ENCODE measurements at regions not wholly inside any gene's neighbourhood (a gene's known extent, or its start where the extent isn't known, plus 50 kb on each side); places are given as distances from the start of the nearest gene placed in this dataset.

DNA sequence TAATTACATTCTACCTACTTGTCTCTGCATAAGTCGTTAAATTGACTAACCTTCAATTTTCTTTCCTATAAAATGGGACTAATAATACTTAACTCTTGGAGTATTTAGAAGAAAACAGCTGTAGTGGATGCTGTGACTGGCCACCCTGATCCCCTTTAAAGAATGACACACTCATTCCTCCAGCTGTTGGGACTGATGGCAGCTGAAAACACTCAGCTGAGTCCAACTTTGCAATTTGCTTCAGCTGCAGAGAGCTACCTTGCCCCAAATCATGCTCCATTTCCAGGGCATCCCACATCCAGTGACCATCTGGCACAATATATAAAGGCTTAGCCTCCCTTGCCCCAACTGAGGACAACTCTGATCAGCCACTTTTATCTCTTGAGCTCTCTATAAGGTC, 89.1 kb downstream of the MID1IP1 start:
- no peak for DNase-seq

DNA sequence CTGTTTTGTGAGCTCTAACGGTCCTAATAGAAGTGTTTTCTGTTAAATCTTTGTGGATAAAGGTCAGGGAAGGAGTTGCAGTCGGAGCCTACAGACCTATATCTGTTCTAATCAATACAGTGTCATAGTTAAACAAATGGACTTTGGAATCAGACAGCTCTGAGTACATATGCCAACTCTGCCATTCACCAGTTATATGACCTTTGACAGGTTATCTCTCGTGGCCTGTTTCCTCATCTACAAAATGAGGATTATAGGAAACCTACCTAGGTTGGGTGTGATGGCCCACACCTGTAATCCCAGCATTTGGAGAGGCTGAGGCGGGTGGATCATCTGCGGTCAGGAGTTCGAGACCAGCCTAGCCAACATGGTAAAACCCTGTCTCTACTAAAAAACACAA, 89.7 kb downstream of the MID1IP1 start:
- DNase-seq, result no peak

DNA sequence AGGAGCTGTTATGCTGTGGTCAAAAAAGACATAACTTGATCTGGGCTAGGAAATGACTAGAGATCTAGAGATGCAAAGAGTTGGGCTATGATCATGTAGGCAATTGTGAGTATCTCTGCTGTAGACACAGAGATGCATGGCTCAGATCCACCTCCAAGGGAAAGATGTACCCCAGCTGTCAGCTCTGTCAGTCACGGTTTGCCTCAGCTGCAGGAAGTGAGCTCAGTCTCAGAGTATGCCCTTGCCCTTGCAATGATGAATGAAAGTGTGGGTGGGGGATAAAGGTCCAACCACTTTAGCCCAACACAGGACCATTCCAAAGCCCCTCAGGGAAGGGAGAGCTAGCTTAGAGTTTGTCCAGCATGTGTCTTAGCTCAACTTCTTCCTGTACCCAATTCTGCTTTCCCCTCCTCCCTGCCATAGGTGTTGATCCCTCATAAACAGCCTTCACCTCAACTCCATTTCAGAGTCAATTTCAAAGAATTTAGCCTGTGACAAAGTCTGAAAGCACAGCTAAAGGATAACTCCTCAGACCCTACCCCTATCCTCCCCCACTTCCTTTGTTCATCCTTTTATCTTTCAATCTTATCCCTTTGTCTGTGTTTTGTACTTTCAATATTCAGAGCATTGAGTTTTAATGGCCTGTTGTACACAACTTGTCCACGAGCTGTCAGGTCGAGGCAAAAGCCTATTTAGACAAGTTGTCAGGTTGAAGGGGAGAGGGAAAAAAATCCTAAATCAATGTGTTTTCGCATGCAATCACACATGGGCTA, 90.6 kb downstream of the MID1IP1 start:
- no peak for DNase-seq

DNA sequence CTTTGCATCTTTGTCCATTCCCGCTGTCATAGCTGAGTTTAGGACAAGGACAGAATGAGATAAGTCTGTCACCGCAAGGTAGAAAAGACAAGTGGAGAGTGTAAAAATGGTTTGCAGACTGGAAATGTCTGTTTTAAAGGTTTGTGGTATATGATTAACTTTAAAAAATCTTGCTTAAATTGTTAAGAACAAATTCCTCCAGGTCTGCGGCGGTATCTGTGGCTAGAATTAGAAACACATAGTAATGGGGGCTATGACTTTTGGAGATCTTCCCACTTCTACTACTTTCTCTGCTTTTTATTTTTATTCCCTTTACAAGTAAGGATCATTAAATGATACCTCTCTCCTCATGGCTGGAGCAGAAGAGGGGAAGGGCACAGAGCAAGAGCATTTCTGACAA, 92.2 kb downstream of the MID1IP1 start:
- no peak for DNase-seq

DNA sequence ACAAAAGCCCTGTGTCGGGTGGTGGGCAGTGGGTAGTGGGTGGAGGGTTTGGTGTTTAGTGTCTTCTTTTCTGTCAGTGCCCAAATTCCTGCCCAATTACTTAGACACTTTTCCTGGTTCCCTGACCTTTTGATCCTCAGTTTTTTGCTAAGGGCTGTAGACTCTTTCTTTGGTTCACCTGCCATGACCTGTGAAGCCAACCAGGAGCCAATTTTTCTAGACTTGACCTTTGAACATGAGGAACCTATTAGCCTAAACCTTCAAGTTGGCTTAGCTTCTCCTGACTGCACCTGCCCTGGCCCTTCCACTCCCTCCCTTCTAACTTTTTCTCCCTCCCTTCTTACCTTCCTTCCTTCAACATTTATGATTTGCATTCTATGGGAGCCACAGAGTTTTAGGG, 94.5 kb downstream of the MID1IP1 start:
- DNase-seq, result no peak

DNA sequence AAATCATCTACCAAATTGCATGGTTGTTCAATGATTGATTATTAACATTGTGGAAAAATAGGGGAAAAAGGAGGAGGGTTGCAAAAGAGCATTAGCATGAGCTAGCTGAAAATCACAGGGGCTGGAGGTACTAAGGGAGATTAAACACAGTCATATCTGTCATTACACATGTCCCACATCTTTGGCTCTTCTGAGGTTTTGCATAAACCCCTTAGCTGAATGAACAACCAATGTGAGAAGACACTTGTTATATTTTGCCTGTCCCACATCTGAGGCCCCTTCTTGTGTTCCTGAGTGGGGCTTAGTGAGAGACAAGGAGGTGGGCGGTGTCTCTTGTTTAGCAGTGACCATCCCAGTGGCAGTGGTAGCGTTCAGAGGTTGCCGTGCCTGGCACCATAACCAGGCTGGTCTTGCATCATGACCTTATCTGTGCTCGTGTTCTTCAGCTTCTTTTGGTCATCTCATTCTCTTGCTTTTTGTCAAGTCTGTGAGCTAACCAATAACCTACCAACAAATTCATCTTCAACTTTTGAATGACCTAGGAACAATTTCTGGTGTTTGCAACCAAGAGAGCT, 95.6 kb downstream of the MID1IP1 start:
- no peak for DNase-seq

DNA sequence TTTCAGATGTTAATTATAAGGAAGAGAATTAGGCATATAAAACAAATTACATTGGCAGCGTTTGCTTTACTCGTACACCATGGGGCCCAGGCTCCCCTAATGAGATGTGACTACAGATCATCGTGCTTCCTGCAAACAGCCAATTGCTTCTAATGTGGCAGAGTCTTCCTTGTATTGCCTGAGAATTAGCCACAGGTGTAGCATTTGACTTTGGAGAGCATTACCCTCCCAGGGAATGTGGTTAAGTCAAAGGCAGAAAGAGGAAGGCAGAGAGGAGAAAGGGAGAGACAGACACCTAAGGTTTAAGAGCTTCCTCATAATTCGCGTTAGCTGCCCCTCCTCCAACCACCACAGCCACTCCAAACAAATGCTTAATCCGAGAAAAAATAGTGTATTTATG, 97.0 kb downstream of the MID1IP1 start:
- DNase-seq, result no peak

DNA sequence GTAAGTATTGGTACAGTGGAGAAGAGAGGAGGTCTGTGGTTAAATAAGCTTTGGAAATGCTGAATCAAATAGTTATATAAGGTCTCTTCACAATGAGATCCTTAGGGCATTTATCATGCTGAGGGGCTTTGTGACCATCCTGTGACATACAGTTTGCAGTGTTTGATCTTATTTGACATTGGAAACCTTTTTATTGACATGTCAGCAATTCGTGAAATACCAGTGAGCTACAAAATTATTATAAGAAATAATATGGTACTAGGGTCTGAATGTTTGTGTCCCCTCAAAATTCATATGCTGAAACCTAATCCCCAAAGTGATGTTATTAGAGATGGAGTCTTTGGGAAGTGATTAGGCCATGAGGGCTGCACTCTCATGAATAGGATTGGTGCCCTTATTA, 98.4 kb downstream of the MID1IP1 start:
- no peak for DNase-seq

DNA sequence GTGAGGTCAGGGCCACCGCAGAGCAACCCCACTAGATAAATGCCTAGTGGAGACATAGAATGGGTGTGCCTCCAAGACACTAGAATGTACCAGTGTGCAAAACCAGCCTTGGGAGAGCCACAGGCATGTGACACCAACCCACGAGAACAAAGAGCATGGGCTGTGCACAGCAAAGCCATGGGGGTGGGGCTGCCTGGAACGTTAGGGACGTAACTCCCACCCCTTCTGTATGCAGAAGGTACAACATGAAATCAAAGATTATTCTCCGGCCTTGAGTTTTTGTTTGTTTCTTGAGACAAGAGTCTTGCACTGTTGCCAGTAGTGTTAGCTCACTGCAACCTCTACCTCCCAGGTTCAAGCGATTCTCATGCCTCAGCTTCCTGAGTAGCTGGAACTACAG, 99.5 kb downstream of the MID1IP1 start:
- DNase-seq, result no peak

DNA sequence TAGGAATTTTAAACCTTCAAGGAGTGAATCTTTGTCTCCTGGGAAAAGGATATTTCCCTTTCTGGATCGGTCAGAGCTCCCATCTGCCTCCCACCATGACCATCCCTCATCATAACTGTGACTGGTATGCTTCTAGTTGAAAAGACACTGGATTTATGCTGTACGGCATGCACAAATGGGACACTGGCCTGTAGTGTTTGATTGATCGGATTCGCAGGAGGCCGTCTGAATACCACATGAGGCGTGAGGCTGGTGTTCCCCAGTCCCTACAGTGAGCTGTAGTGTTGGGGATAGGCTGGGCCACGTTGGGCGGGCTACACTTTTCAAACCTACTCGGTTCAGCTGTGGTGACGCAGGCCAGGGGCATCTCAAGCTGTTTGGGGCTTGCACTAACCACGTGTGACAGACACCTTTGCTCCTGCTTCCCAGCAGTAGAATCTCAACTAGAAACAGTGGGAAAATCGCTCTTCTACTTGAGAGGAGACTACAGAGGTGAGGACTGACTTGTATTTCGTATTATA, 101.8 kb downstream of the MID1IP1 start:
- DNase-seq, result no peak

DNA sequence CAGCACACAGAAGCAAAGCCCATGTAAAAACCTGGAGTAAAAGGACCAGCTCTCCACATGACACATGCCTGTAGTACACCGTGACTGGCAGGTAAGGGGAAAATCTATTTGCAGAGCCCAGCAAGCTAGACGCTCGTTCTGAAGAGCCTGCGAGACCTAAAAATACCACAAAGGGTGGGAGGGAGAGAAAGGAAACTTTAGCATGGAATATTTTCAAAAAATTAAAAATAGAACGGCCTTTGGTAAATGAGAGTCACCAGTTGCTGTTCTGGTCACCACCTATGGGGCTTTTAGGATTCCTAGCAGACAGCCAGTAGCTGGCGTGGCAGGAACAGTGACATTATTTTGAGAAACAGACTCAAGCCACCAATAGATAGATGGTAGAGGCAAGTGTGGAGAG, 115.5 kb downstream of the MID1IP1 start:
- DNase-seq, result no peak

DNA sequence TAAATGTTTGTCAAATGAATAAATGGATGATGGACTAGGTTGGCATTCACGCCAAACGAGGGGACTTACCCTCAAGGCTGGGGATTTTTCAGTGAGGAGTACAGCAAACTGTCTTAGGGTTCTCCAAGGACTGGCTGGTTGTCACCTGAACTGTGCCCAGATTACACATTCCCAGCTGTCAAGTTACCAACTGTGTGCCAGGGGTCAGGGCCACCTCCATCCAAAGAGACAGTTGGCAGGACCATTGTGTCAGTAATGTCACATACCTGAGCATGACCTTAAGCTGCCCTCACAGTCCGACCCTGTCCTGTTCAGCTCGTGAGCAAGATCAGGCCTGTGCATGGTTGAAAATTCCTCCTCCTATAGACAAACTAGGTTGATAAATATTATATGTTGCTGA, 116.7 kb downstream of the MID1IP1 start:
- no peak for DNase-seq

DNA sequence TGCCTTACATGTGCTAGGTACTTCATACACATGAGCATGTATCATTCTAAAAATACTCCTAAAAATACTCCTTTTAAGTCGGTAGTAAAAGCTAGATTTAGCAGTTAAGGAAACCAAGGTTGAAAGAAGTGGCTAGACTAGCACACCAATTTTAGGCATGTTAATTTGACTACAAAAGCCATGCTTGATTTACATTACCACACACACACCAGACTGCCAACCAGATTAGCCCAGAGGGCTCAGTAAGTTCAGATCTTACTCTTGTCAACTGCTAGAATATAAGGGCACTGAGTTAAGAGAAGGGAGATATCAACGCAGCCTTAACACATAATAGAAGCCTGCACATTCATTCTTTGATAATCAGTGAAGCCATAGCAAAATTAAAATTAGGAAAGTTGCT, 117.9 kb downstream of the MID1IP1 start:
- DNase-seq, result no peak

DNA sequence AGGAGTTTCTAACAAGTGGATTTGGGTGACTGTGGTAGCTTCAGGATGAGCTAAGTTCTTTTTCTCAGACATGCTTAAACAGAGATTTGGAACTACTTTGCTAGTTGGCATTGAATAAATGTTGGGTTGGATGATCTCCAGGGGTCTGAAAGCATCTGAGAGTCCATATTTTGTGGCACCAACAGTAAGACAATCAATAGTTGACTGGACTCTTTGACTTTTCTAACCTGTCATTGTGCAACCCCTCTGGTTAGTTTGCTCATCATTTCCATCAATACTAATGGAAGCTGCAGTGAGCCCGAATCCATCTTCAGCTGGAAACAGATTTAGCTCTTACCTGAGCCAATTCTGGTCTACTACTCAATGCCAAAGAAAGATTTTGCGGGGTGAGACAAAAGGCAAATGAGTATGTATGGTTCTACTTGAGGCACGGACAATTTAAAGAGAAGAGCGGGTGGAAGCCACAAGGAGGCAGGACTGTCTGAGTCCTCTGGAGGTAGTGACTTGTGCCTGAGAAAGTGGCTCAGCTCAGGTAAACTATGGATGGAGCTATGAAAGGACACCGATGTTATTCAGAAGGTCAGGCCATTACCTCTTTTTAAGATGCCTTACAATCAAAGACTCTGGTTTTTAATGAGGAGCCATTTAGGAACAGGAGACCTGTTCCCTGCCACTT, 118.7 kb downstream of the MID1IP1 start:
- DNase-seq, result no peak

DNA sequence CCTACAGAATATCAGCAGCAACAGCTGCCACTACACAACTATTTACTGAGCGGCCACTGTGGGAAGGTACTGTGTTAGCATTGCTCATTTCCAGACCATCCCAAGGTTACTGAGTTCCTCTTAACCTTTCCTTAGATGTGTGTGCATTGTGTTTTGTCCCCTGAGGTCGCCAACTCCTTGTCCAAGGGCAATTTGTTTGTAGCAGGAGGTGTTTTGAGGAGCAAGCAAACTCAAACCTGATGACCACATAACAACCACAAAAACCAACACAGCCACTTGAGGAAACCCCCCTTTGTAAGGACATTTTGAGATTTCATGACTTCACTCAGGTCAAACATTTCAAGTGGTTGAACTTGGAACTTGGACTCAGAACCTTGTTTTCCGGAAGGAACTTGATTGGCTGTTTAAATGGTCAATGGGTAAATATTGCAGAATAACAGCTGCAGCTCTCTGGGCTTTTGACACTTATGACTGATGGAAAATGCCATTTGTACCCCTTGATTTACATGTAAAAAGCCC, 122.3 kb downstream of the MID1IP1 start:
- no peak for DNase-seq

DNA sequence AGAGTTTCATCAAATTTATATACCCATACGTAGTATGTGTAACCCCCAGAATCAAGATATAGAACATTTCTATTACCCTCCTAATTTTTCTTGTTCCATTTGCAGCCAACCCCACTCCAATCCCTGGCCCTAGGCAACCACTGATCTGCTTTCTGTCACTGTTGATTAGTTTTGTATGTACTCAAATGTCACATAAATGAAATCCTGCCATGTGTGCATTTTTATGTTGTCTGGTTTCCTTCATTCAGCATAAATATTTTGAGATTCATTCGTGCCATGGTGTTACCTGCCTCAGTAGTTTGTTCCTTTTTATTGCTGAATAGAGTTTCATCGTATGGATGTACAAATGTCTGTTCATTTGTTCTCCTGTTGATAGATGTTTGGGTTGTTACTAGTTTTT, 126.3 kb downstream of the MID1IP1 start:
- DNase-seq, result no peak

DNA sequence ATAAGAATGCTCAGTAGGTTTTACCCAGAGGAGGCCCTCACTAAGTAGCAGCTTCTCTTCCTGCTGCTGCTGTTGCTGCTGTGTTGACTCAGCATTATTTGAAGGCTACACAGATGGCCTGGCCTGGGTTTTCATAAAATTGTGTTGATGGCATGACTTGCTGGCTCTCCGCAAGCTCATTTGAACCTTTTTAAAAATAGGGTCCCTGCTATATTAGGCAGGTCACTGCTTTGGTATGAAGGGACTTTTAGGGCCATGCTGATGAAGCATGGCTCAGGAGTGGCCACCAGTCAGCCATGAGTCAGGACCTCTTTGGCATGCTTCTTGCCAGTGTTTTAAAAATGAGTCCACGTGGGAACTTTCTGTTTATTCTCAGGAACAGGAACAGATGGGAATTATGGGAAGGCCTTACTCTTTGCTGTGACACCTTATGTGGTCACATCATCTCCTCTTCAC, 128.7 kb downstream of the MID1IP1 start:
- DNase-seq, result no peak

DNA sequence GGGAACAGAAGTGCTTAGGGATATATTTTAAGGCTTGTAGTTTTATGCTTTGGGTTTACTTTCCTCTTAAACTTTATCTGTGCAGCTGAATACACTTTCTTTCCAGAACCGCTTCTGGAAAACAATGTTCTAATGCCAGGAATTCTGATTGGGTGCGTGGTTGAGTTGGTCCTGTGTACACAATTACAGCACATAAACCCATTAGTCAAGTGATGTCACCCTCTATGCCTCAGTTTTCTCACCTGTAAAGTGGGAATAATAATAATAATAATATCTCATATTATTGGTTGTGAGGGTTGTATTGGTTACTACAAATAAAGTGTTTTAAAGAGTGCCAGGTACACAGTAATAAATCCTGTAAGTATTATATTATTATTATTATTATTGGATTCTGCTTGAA, 129.2 kb downstream of the MID1IP1 start:
- no peak for DNase-seq

DNA sequence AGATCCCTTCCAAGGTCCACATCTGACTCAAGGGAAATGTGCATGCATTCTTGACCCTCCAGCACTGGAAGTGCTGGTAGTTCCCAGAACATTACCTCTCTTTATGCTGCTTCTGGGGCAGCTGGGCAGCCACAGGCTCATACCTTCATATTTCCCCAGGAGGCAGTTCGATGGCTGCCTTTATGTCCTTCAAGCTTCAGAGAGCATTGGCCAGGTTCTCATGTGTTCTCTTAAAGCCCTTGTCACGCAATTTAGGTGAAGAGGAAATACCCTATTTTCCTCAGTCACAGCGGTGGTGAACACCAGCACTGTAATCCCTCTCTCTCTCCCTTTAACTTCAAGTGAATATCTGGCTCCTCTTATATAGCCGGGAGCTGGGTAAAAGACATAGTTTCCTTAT, 134.3 kb downstream of the MID1IP1 start:
- no peak for DNase-seq

DNA sequence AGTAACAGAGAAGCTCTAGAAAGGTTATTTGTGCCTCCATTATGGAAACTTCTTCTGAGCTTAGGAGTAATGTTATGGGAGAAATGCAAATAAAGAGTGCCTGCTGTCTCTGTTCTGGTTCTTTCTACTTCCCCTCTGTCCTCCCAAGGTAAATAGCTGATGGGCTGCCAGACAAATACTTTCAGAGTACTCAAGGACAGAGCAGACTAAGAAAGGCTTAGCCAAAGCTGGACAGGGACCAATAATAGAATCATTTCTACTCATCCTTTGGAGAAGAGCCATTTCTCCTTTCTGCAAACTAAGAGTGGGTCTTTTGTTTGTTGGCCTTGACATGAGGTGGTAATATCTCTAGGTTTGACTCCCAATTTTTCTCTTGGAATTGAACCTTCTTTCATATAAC, 136.1 kb downstream of the MID1IP1 start:
- no peak for DNase-seq

DNA sequence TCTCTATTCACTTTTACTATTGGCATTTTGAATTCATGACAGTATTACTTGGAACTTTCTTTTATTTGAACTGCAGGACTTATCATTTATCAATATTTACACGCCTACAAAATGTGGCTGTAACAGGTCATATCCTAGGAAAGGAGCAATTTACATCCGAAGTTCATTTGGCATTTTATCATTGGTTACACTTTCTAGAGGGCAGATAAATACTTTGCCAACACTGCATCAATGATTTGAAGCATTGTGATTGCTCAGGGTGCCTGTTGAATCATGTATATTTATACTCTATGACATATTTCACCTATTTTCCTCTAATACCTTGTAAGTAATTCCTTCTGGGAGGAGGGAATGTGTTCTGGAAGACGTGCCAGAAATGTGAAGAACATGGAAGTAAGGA, 136.7 kb downstream of the MID1IP1 start:
- no peak for DNase-seq

DNA sequence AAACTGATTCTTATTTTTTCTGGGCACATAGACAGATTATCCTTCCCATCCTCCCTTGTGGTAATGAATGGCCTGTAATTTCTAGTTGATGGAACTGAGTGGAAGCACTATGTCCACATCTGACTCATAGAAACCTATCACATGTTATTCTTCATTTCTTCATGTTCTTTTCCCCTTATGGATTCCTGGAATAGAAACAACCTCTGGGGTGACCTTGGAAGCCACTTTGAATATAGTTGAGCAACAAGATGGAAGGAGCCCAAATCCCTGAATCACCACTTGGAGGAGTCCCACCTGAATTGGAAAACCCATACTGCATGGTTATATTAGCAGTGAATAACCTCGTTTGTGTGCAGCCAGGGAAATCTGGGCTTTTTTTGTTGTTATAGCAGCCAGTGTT, 137.8 kb downstream of the MID1IP1 start:
- DNase-seq, result no peak

DNA sequence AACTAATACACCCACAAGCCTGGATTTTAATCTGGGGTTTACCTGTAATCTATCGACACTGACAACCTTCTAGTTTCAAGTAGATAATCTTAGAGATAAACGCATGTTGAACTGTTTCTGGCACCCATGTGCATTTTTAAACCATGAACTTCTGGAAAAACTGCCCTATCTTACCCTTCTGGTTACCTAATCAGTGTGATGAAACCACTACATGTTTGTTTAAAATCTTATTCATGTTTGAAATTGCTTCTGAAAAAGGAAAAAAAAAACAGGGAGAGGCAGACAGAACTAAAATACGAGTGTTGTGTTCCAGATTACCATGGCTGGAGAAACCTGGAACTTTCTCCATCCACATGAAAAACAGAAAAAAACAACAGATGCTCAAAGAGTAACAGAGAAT, 139.3 kb downstream of the MID1IP1 start:
- no peak for DNase-seq

DNA sequence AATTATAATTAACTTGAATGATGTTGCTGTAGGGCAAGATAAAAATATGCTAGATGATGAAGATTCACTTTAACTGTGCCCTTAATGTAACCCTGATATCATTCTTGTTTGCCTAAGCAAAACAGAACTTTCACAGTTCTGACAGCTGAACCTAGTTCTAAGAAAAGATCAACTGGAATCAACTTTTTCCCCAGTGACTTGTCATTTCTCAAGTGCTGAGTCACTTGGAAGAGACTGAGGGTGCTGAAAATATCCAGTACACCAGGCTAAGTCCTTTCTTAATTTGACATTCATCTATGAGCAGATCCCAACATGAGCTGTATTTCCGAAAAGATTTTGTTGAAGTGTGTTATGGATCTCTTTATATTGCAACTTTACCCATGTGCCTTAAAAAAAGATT, 140.4 kb downstream of the MID1IP1 start:
- no peak for DNase-seq

Data from activated naive CD4-positive, alpha-beta T cell treated with Interleukin-2 at 50 U/mL for 16 hours (primary cell).